ENCODE measurements at regions not wholly inside any gene's neighbourhood (a gene's known extent, or its start where the extent isn't known, plus 50 kb on each side); places are given as distances from the start of the nearest gene placed in this dataset.

GRCh38 chr4:96894621-96895020 lies 1054.7 kb downstream of the PDHA2 start:
- Histone ChIP-seq H3K4me1 (ENCODE audit: control insufficient read depth, insufficient read depth, low read length) (no peaks in the 10 kb centered on the region), H3K4me3 (no peak overlapping the region), H2AFZ (ENCODE audit: control insufficient read depth, low read depth, low read length) (no peak overlapping the region), H3K4me2 (ENCODE audit: control insufficient read depth, insufficient read depth) (no peak overlapping the region), H3K9ac (ENCODE audit: control insufficient read depth, insufficient read depth, low read length) (no peak overlapping the region), H3K36me3 (ENCODE audit: control insufficient read depth in 2 of 2, insufficient read depth in 2 of 2, low read length in 1 of 2) (no peaks in the 10 kb centered on the region), H3K79me2 (ENCODE audit: control insufficient read depth, insufficient read depth, low read length) (no peaks in the 10 kb centered on the region), H3K27ac (ENCODE audit: control insufficient read depth, insufficient read depth) (no peak overlapping the region), H4K20me1 (ENCODE audit: control insufficient read depth, insufficient read depth) (no peaks in the 10 kb centered on the region), H3K27me3 (replicated peaks in 1 of 2; ENCODE audit: control insufficient read depth in 2 of 2, insufficient read depth in 2 of 2, low read length in 1 of 2) (no peaks in the 10 kb centered on the region), H3K9me3 (replicated peaks; ENCODE audit: control insufficient read depth, insufficient read depth, low read length) (no peaks in the 10 kb centered on the region)
- no peak for ATAC-seq
- in situ Hi-C loops (cut with MboI) (no loop called here), intact Hi-C loops (cut with micrococcal nuclease; ENCODE audit: unreplicated experiment) (no loop called here)
- DNase-seq (ENCODE audit: low read depth, low spot score): no peak
- ChIA-PET CTCF (no interaction called here), RAD21 (ENCODE audit: unreplicated experiment) (no interaction called here), SMC1A (ENCODE audit: uncharacterized antibody, unreplicated experiment) (no interaction called here), POLR2A (no interaction called here)
- 8% methylated on average over 2 of the region's 2 CpGs for WGBS (ENCODE audit: insufficient coverage, insufficient replicate concordance, low lambda C conversion rate, missing lambda C conversion rate)
- BruUV-seq (replicated peaks): no TSS peak
- no peak for FAIRE-seq
- TF ChIP-seq SPI1 (IDR thresholded peaks at IDR 0.05; ENCODE audit: borderline replicate concordance, insufficient read depth, low read depth, low read length): no peak
- TF ChIP-seq MLLT1 (IDR thresholded peaks at IDR 0.05): no peak
- no peak for TF ChIP-seq RAD21 (IDR thresholded peaks at IDR 0.05; ENCODE audit: insufficient read depth, low read depth, low read length)
- TF ChIP-seq RELB (IDR thresholded peaks at IDR 0.05; ENCODE audit: low read depth): no peak
- no peak for TF ChIP-seq POLR2AphosphoS2 (IDR thresholded peaks at IDR 0.05; ENCODE audit: low read depth, low read length)
- no peak for TF ChIP-seq JUNB (IDR thresholded peaks at IDR 0.05)
- no peak for TF ChIP-seq ZBTB11 (CRISPR knock-in tag; IDR thresholded peaks at IDR 0.05)
- no peak for TF ChIP-seq STAT3 (IDR thresholded peaks at IDR 0.05; ENCODE audit: low read depth, low read length)
- no peak for TF ChIP-seq SUPT20H (IDR thresholded peaks at IDR 0.05; ENCODE audit: borderline replicate concordance, control insufficient read depth, low read depth, low read length)
- TF ChIP-seq CHD4 (IDR thresholded peaks at IDR 0.05): no peak
- no peak for TF ChIP-seq RUNX3 (IDR thresholded peaks at IDR 0.05; ENCODE audit: low read length)
- no peak for TF ChIP-seq POLR2A (IDR thresholded peaks at IDR 0.05; ENCODE audit: low read depth, low read length)
- no peak for TF ChIP-seq EED (IDR thresholded peaks at IDR 0.05; ENCODE audit: low read depth)
- TF ChIP-seq NFIC (IDR thresholded peaks at IDR 0.05; ENCODE audit: low read depth, low read length): no peak
- no peak for TF ChIP-seq ZNF274 (IDR thresholded peaks at IDR 0.05; ENCODE audit: insufficient read depth, insufficient read length)
- no peak for TF ChIP-seq REST (IDR thresholded peaks at IDR 0.05; ENCODE audit: low read depth, low read length)
- no peak for TF ChIP-seq CHD1 (IDR thresholded peaks at IDR 0.05; ENCODE audit: low read depth, low read length)
- no peak for TF ChIP-seq SIN3A (IDR thresholded peaks at IDR 0.05; ENCODE audit: low read depth, low read length)

All from GM12878 (cell line).